DLD1 (cell line): ENCODE measurements at regions not wholly inside any gene's neighbourhood (a gene's known extent, or its start where the extent isn't known, plus 50 kb on each side); places are given as distances from the start of the nearest gene placed in this dataset.

Source experiments
- in situ Hi-C: cut with HindIII; loops from 2 replicates; pipeline ENCODE4 v1.10.0; 2017; ENCODE audit warnings: low sequenced_read_pairs

- in situ Hi-C loops, result no loop called here
These were observed 117.7 kb upstream of the ETS2 start for GRCh38 chr21:38688068-38688467.

- in situ Hi-C loops, result no loop called here
These were observed 114.1 kb upstream of the ETS2 start for GRCh38 chr21:38691631-38692030.

DNA sequence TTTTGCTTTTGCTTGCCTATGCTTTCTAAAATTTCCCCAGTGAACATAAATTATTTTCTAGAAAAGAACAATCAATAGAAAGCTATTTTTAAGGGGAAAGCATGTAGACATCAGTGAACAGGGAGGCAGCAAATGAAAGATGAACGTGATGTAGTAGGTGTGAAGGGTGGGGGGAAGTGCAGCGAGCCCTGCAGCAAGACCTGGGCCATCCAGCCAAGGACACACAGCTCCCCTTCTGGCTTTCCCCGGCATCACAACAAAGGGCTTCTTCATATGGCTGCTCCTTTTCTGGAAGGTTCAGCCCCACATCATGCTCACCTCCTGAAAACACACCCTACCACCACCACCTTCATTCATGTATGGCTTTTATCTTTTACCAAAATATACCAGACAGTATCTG lies 109.2 kb upstream of the ETS2 start:
- in situ Hi-C loops, result no loop called here

GRCh38 chr21:38699048-38699447 lies 106.7 kb upstream of the ETS2 start:
- in situ Hi-C loops, result no loop called here

DNA sequence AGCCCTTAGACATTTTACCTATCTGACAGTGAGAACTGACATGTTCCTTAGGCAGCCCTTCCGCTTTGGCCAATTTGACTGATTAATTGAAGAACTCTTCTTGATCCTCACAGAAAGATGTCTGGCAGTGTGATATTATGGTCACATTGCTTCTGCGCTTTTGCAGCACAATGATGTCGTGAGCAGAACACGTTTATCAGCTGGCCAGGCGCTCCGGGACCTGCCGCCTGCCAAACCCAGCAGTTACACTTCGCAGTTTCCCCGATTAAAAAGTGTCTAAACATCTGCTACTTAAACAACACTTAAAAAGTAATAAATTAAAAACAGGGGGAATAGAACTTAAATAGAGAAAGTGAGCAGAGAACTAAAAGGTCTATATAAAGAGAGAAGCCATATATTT lies 103.5 kb upstream of the ETS2 start:
- in situ Hi-C loops, result loop anchor here (5.0 to 25.0 kb wide), 2 partner anchors 35 to 165 kb away; no protein-coding TSS in a partner anchor

GRCh38 chr21:38709876-38710275 lies 95.9 kb upstream of the ETS2 start:
- in situ Hi-C loops, result loop anchor here (25.0 kb wide), 1 partner anchor 173 kb away; no protein-coding TSS in a partner anchor

DNA sequence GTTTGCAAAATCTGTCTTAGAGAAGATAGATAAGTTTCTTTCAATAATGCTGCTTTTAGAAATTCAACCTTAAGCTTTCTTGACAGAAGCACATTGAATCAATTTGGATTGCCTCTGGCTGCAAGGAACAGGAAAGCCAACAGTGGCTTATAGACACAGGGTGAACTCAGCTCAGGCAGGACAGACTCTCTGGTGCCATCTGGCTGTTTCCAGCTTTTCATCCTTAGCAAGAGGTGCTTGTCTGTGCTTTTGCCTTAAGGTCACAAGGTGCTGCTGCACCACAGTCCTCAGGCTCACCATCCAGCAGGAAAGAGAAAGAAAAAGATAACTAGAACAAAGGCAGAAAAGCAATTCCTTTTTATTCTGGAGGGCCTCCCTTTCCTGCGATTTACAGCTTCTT lies 93.7 kb upstream of the ETS2 start:
- in situ Hi-C loops, result loop anchor here (25.0 kb wide), 1 partner anchor 175 kb away; no protein-coding TSS in a partner anchor

DNA sequence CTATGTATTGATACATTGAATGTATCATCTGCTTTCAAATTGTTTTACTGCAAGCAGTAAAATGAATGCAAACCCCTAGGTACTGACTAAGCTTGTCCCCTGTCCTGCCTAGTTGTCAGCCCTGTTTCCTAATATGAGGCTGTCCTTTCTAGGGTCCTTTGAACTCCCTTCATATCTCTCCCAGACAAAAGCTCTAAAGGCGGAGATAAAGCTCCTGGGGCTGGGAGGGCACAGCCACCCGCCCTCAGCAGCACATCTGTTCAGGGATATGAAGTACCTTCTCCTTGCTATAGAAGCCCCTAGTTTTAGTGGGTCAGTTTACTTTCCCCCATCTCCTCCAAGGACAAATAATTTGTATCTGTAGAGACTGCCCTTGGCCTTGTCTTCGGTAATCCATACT lies 93.1 kb upstream of the ETS2 start:
- in situ Hi-C loops, result loop anchor here (25.0 kb wide), 1 partner anchor 175 kb away; no protein-coding TSS in a partner anchor

GRCh38 chr21:38714039-38714817 lies 91.5 kb upstream of the ETS2 start:
- in situ Hi-C loops, result loop anchor here (25.0 kb wide), 1 partner anchor 177 kb away; no protein-coding TSS in a partner anchor

DNA sequence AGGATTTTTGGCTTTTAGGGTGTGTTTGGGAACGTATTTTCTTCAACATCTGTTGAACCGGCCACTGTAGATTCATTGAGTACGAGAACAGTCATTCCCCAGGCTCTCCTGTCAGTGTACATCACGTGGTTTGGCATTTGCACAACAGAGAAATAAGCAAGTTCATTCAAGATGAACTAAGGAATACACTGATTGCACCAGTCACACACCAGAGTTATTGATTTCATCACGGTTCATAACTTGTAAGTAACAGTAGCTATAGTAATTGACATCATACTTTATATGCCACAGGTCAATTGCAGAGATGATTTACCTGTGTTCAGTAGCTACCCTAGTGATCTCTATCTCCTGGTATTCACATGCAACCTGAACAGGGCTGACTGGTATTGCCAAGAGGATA lies 90.7 kb upstream of the ETS2 start:
- in situ Hi-C loops, result loop anchor here (25.0 kb wide), 1 partner anchor 178 kb away; no protein-coding TSS in a partner anchor

GRCh38 chr21:38716088-38716487 lies 89.6 kb upstream of the ETS2 start:
- in situ Hi-C loops, result loop anchor here (25.0 kb wide), 1 partner anchor 179 kb away; no protein-coding TSS in a partner anchor

DNA sequence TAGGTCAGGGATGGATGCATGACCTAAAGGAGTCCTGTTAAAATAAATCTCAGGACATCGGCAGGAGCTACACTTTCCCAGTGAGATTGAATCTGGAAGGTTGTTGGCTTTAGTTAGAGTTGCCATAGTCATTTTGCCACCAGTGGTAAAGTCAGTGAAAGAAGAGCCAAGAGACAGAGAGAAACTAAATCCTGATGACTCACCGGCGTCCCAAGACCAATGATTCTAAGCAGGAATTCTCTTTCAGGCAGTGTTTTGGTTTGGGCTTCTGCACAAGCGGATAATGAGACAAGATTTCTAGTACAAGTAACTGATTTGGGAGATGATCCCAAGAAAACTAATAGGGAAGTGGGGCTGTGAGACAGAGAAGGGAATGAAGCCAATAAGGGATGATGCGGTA lies 88.8 kb upstream of the ETS2 start:
- in situ Hi-C loops, result loop anchor here (25.0 kb wide), 1 partner anchor 180 kb away; no protein-coding TSS in a partner anchor

- in situ Hi-C loops, result loop anchor here (25.0 kb wide), 1 partner anchor 181 kb away; no protein-coding TSS in a partner anchor
These were observed 87.2 kb upstream of the ETS2 start for GRCh38 chr21:38718481-38718880.

- in situ Hi-C loops, result loop anchor here (25.0 kb wide), 1 partner anchor 183 kb away; no protein-coding TSS in a partner anchor
These were observed 85.7 kb upstream of the ETS2 start for GRCh38 chr21:38720074-38720473.

GRCh38 chr21:38721055-38721454 lies 84.7 kb upstream of the ETS2 start:
- in situ Hi-C loops, result loop anchor here (25.0 kb wide), 1 partner anchor 184 kb away; no protein-coding TSS in a partner anchor

- in situ Hi-C loops, result loop anchor here (25.0 kb wide), 1 partner anchor 185 kb away; no protein-coding TSS in a partner anchor
These were observed 83.8 kb upstream of the ETS2 start for GRCh38 chr21:38721958-38722357.

DNA sequence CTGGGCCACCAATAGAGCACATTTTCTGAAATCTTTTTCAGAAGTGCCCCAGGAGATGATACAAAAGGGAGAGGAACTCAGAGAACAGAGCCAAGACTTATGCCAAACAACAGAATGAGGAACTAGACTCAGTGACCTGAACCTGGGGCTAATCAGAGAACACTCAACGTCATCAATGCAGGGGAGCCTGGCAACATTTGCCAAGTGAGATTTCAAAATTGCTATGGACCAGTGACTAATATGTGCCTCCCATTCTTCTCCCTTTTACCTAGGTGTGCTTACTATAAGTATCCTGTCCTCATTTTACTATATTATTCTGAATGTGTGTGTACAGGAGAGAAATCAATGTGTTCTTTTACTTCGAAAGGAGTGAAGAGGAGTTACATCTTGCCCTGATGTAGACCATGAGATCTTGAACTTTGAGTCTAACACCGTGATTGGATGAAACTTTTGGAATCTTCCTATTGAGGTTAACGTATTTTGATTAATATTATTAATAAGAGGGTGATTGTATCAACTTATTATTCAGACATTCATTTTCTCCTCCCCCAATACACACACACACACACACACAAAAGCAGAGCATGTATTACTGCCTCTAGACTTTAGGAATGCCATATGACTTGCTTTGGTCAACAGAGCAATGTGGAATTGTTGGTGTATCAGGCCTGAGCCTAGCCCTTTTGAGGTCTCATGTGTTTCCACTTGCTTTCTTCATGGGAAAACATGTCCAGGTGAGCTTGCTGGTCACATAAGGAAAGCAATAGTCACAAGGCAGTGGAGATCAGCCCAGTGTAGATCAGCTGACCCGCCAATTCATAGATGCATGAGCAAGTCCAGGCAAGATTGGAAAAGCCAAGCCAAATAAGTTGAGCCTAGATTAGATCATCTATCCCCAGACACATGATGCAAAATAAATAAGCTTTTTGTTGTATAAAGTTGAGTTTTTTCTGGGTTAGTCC lies 80.3 kb upstream of the ETS2 start:
- in situ Hi-C loops, result no loop called here

DNA sequence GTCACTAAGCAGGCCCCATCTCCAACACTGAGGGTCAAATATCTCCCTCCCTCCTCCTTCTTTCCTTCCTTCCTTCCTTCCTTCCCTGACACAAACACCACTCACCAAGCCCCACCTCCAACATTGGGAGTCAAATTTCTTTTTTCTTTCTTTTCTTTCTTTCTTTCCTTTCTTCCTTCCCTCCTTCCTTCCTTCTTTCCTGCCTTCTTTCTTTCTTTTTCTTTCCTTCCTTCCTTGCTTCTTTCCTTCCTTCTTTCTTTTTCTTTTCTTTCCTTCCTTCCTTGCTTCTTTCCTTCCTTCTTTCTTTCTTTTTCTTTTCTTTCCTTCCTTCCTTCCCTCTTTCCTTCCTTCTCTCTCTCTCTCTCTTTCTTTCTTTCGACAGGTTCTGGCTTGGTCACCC lies 79.2 kb upstream of the ETS2 start:
- in situ Hi-C loops, result no loop called here

- in situ Hi-C loops, result no loop called here
These were observed 76.4 kb upstream of the ETS2 start for GRCh38 chr21:38729291-38729690.

DNA sequence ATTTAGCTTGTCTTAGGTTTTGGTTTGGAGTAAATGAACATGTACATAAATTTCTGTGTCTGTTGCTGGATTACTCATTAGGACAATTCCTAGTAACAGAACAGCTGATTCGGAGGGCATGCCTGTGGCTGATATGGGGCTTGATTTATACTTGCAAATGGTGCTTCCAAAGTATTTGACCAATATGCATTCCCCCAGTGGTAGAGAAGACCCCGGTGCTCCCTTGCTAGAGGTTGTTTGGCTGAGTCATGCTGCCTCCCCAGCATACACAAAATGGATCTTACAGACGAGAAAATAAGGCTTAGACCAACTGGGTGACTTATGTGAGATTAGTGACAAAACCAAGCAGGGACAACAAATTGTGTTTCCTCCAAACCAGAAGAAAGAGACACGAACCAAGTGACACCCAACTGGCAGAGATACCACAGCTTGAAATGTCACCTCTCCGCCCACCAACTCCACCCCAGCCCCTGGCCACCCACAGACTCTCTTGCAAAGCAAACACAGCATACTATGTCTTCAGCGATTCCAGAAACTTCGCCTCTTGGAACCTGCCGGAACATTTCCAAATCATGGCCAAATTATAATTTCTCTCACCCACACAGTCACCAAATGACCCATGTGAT lies 75.9 kb upstream of the ETS2 start:
- in situ Hi-C loops, result no loop called here
